ENCODE measurements at regions not wholly inside any gene's neighbourhood (a gene's known extent, or its start where the extent isn't known, plus 50 kb on each side); places are given as distances from the start of the nearest gene placed in this dataset.

DNA sequence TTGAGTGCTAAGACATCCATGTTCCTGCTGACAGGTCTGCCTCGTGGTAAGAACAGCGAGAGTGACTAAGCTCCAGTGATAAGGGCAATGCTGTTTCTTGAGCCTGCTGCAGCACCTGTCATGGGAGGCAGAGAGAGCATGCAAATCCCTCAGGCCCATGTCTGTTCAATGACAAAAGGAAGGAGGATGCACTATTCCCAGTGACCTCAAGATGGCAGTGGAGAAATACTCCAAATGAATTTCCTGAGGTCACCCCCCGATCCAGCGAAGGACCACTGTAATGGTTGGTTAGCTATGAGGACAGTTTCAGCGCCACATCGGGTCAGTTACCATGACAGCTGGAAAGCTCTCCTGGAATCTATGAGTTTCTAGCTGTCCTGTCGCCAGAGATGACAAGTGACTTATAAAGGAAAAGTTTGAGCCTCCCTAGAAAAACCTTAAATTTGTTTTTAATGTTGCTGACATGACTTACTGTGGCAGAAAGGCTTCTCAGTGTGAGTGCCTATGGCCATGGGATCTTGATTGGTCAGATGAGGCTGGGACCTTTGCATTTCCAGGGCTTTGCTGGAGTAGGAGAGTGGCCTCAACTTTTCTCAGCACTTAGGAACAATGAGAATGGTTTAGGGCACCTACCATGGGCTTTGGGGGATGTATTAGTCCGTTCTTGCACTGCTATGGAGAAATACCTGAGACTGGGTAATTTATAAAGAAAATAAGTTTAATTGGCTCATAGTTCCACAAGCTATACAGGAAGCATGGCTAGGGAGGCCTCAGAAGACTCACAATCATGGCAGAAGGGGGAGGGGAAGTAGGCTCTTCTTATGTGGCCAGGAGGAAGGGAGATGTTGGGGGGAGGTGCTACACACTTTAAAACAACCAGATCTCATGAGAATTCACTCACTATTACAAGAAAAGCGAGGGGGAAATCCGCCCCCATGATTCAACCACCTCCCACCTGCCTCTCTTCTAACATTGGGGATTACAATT lies 88.0 kb upstream of the TMEM260 start:
- peak; percentile 30 for ATAC-seq
- no peak overlapping the region for H3K27ac Mint-ChIP-seq
- H3K36me3 Mint-ChIP-seq, result no peaks in the 10 kb centered on the region
- peak; percentile 43 for DNase-seq
- no peak overlapping the region for H3K4me3 Mint-ChIP-seq
- peaks cover 2% of the 10 kb centered on the region for H3K27me3 Mint-ChIP-seq
- H3K9me3 Mint-ChIP-seq (ENCODE audit: low read depth), result no peaks in the 10 kb centered on the region
- H3K4me1 Mint-ChIP-seq, result no peaks in the 10 kb centered on the region
- CTCF ChIA-PET, result interaction anchor here (0.6 to 2.0 kb wide), 10 partner anchors 15 to 1571 kb away, joined by 3 to 6 read pairs (median 4); no protein-coding TSS in a partner anchor

DNA sequence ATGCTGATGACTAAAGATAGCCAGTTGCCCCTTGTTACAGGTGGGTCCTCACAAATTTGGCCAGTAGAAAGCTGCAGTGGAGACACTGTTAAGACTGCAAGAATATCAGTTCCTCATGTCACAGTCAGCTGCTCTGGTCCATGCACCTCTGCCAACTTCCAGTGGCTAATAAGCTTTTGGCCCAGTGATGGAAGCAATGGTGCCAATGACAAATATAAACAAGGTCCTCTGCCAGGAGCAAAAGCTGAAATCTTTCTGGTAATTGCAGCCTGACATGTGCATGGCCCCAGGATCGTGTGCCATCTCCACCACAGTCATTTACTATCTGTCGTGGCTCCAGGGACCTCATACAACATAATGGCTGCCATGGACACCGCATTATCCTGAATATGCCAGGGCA lies 85.4 kb upstream of the TMEM260 start:
- no peak for DNase-seq
- Mint-ChIP-seq H3K4me3 (no peak overlapping the region), H3K27me3 (peaks cover 8% of the 10 kb centered on the region), H3K36me3 (no peaks in the 10 kb centered on the region), H3K9me3 (ENCODE audit: low read depth) (no peaks in the 10 kb centered on the region), H3K27ac (no peak overlapping the region), H3K4me1 (no peaks in the 10 kb centered on the region)
- ATAC-seq, result no peak
- CTCF ChIA-PET, result no interaction called here

DNA sequence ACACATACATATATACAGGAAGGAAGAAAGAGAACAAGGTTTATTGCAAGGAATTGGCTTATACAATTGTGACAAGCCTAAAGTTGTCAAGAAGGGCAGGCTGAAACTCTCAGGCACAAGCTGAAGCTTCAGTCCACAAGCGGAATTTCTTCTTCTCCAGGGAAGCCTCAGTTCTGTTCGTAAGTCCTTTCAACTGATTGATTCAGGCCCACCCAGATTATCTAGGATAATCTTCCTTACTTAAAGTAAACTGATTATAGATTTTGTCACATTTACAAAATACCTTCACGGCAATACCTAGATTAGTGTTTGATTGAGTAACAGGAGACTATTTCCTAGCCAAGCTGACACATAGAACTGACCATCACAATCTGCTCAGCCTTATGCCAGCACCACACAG lies 81.5 kb upstream of the TMEM260 start:
- Mint-ChIP-seq H3K27me3 (peaks cover 16% of the 10 kb centered on the region), H3K27ac (no peak overlapping the region), H3K4me1 (peaks cover 2% of the 10 kb centered on the region), H3K4me3 (no peak overlapping the region), H3K9me3 (ENCODE audit: low read depth) (no peaks in the 10 kb centered on the region), H3K36me3 (no peaks in the 10 kb centered on the region)
- CTCF ChIA-PET, result no interaction called here
- ATAC-seq (no peak), DNase-seq (no peak)

DNA sequence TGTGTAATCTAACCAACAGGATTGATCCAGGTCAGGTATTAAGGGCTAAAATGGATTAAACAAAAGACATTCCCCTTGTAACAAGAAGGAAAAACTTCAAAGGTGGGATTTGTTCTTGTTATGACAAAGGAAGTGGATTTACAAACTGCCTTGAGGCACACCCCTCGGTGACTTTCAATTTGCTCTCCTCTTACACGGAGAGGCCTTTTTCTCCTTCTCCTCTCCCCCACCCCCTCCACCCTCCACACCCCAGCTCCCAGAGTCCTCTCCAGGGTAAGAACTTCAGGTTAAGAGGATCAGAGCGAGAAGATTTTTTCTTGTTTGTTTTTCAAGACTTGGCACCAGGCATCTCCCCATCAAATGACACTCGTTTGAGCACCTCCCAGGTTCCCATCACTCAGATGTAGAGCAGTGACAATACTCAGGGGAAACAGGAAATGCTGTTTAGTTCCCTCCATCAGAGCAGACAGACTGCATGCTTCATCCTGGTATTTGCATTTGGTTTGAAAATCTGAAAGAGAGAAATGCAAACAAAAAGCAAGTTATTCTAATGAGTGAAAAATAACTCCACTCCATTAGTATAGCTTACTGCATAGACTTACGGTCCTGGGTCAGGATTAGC lies 77.6 kb upstream of the TMEM260 start:
- CTCF ChIA-PET, result no interaction called here
- Mint-ChIP-seq H3K4me3 (no peak overlapping the region), H3K27ac (no peak overlapping the region), H3K4me1 (peaks cover 2% of the 10 kb centered on the region), H3K27me3 (peaks cover 31% of the 10 kb centered on the region), H3K36me3 (no peaks in the 10 kb centered on the region), H3K9me3 (ENCODE audit: low read depth) (no peaks in the 10 kb centered on the region)
- DNase-seq (no peak), ATAC-seq (no peak)

DNA sequence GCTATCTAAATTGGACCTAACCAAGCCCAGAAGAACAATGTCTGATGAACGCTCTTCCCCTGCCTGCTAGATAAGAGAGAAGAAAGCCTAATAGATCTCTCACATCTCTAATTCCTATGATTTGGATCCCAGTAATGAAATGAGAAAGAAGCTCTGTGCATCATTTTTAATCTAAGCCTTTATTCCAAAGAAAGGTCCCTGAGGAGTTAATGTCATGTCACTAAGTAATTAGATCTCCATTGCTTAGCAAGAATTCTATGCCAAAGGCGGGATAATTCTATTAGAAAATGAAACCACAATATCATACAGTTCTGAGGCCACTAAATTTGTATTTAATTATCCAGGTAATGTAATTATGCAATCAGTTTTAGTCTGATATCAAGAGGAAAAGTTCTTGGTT lies 74.2 kb upstream of the TMEM260 start:
- H3K9me3 Mint-ChIP-seq (ENCODE audit: low read depth), result no peaks in the 10 kb centered on the region
- H3K4me1 Mint-ChIP-seq, result peaks cover 2% of the 10 kb centered on the region
- DNase-seq (no peak), ATAC-seq (no peak)
- H3K36me3 Mint-ChIP-seq, result no peaks in the 10 kb centered on the region
- CTCF ChIA-PET, result interaction anchor here (1.0 kb wide), 1 partner anchor 15 kb away, joined by 3 read pairs; no protein-coding TSS in a partner anchor
- peaks cover 24% of the 10 kb centered on the region for H3K27me3 Mint-ChIP-seq
- no peak overlapping the region for H3K4me3 Mint-ChIP-seq
- H3K27ac Mint-ChIP-seq, result no peak overlapping the region

DNA sequence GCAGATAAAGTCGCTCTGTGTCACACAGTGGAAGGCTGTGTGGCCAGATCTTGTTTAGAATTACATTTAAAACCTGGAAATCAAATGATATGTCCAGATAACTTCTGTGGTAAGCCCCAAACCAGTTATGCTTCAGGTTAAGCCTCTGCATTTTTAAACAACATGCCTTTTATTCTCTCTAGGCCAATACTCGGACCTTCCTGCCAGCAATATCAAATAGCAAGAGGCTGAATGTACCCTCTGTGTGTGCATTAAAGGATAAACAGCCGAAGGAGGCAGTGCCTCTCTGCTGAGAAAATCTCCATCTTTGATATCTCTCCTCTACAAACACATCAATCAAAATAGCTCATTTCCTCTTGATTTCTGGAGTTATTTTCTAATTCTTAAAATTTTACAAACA lies 67.1 kb upstream of the TMEM260 start:
- no peaks in the 10 kb centered on the region for H3K9me3 Mint-ChIP-seq (ENCODE audit: low read depth)
- H3K27ac Mint-ChIP-seq, result no peak overlapping the region
- DNase-seq (no peak), ATAC-seq (no peak)
- peaks cover 9% of the 10 kb centered on the region for H3K27me3 Mint-ChIP-seq
- H3K4me1 Mint-ChIP-seq, result no peaks in the 10 kb centered on the region
- H3K36me3 Mint-ChIP-seq, result no peaks in the 10 kb centered on the region
- CTCF ChIA-PET, result no interaction called here
- H3K4me3 Mint-ChIP-seq, result no peak overlapping the region

DNA sequence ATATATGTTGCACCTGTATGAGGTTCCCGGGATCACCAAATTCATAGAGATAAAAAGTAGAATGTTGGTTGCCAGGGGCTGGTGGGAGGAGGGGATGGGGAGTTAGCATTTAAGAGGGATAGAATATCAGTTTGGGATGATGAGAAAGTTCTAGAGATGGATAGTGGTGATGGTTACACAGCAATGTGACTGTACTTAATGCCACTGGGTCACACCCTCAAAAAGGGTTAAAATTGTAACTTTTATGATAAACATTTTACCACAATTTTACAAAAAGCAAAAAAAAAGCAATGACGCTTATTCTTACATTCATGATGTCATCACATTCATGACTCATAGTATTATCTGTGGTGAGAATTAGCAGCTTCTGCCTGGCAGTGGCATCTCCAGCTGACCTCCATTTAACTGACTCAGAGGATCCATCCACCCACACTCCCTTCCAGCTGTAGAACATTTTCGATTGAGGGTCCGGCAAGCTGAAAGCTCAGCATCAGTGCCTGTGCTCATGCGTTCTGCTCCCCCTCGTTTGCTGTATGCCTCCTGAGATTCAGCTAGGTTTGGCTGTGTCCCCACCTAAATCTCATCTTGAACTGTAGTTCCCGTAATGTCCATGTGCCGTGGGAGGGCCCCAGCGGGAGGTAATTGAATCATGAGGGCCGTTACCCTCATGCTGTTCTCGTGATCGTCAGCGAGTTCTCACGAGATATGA lies 64.8 kb upstream of the TMEM260 start:
- Mint-ChIP-seq H3K4me1 (no peaks in the 10 kb centered on the region), H3K27me3 (peaks cover 19% of the 10 kb centered on the region), H3K36me3 (no peaks in the 10 kb centered on the region), H3K9me3 (ENCODE audit: low read depth) (no peaks in the 10 kb centered on the region), H3K4me3 (no peak overlapping the region), H3K27ac (no peak overlapping the region)
- ATAC-seq, result no peak
- CTCF ChIA-PET, result interaction anchor here (1.5 kb wide), 1 partner anchor 24 kb away, joined by 5 read pairs; no protein-coding TSS in a partner anchor
- no peak for DNase-seq

DNA sequence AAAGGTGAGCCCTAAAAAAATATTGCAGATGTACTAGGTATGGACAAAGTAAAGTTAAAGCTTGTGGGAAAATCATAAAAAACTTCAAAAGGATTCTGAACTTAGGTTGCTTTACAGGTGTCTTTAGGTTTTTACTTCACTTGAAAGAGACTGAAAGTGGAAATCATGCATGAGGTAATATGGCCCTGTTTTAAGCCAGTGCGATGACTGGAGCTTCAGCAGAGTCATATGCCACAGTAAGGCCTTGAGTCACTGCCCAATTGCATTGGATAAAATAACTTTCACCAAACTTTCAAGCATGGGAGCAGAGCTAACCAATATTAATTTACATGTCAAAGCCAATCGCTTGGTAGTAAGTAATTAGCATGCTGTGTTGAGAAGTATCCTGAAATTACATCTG lies 63.9 kb upstream of the TMEM260 start:
- no peak for ATAC-seq
- H3K36me3 Mint-ChIP-seq, result no peaks in the 10 kb centered on the region
- H3K27me3 Mint-ChIP-seq, result peaks cover 21% of the 10 kb centered on the region
- no peaks in the 10 kb centered on the region for H3K9me3 Mint-ChIP-seq (ENCODE audit: low read depth)
- no peak for DNase-seq
- no peak overlapping the region for H3K27ac Mint-ChIP-seq
- CTCF ChIA-PET, result interaction anchor here (0.6 to 1.5 kb wide), 2 partner anchors 25 to 1426 kb away, joined by 4 to 5 read pairs; no protein-coding TSS in a partner anchor
- H3K4me1 Mint-ChIP-seq, result no peaks in the 10 kb centered on the region
- no peak overlapping the region for H3K4me3 Mint-ChIP-seq

DNA sequence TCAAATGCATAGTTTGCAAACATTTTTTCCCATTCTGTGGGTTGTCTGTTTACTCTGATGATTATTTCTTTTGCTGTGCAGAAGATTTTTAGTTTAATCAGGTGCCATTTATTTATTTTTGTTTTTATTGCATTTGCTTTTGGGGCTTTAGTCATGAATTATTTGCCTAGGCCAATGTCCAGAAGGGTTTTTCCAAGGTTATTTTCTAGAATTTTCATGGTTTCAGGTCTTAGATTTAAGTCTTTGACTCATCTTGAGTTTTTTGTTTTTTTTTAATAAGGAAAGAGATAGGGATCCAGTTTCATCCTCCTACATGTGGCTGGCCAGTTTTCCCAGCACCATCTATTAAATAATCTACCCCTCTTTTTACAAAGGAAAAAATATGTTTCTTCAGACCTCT lies 57.2 kb upstream of the TMEM260 start:
- ATAC-seq (no peak), DNase-seq (no peak)
- peaks cover 47% of the 10 kb centered on the region for H3K27me3 Mint-ChIP-seq
- H3K4me1 Mint-ChIP-seq, result no peaks in the 10 kb centered on the region
- no peak overlapping the region for H3K4me3 Mint-ChIP-seq
- H3K27ac Mint-ChIP-seq, result no peak overlapping the region
- no peaks in the 10 kb centered on the region for H3K36me3 Mint-ChIP-seq
- H3K9me3 Mint-ChIP-seq (ENCODE audit: low read depth), result no peaks in the 10 kb centered on the region
- CTCF ChIA-PET, result no interaction called here

DNA sequence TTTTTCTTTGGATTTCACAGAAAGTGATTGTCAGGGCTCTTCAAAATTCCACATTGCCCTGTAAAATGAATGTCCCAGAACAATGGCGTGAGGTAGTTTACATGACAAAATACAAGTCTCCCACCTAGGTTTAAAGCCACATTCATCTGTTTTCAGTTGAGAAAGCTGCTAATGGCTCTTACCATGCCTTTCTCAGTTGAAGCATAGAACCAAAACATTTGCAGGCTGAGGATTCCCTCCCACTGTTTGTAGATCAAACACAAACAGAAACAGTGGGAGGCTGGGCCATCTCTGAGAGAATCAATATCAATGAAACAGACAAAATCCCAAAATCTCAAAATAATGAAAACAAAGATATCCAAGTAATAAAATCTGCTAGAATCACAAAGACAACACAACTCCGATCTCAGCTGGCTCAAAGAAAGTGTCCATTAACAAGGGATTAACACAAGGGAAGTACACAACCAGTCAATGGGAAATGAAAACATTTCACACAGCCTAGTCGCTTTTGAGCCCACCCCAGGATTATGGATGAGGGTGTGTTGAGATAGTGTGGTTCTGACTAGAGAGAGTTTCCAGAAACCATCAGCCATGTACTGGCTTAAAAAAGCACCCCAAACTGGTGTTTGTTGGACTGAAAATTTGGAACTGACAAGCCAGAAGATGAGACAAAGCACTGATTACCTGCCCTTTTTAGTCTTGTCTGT lies 54.5 kb upstream of the TMEM260 start:
- no peak for ATAC-seq
- Mint-ChIP-seq H3K4me3 (no peak overlapping the region), H3K27me3 (peaks cover 38% of the 10 kb centered on the region), H3K9me3 (ENCODE audit: low read depth) (no peaks in the 10 kb centered on the region), H3K36me3 (no peaks in the 10 kb centered on the region), H3K4me1 (no peaks in the 10 kb centered on the region), H3K27ac (no peak overlapping the region)
- CTCF ChIA-PET, result no interaction called here
- no peak for DNase-seq

DNA sequence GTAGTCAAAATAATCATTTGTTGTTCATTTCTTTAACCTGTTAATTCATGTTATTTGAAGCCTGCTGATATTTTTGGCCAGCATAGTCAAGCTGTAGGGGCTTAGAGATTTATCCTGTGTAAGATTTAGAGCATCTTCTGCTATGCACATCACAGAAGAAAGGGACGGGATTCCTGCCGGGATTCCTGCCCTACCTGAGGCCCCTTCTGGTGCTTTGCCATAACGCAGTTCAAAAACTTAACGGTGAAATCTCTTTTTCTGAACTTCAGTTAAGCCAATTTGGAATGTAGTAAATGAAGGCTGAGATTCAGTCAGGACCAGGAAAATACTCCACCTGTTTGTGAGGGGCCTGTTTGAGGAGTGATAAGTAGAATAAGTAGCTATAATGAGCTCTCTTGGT lies 50.7 kb upstream of the TMEM260 start:
- Mint-ChIP-seq H3K4me1 (no peaks in the 10 kb centered on the region), H3K4me3 (no peak overlapping the region), H3K9me3 (ENCODE audit: low read depth) (no peaks in the 10 kb centered on the region), H3K36me3 (no peaks in the 10 kb centered on the region), H3K27ac (no peak overlapping the region), H3K27me3 (peaks cover 30% of the 10 kb centered on the region)
- ATAC-seq (no peak), DNase-seq (no peak)
- CTCF ChIA-PET, result no interaction called here
